ENCODE measurements at regions not wholly inside any gene's neighbourhood (a gene's known extent, or its start where the extent isn't known, plus 50 kb on each side); places are given as distances from the start of the nearest gene placed in this dataset.

- intact Hi-C loops (cut with DNase I; ENCODE audit: low total_unique reads) = no loop called here
- DNase-seq (ENCODE audit: low spot score in 2 of 2) = no peak
- no peak for TF ChIP-seq POLR2A (IDR thresholded peaks at IDR 0.05)
- TF ChIP-seq CTCF (IDR thresholded peaks at IDR 0.05) = no peak
- WGBS, 2 donors = 65 to 76% methylated on average over 3 of the region's 3 CpGs
- no peak overlapping the region for H3K4me3 ChIP-seq (ENCODE audit: low read depth, poor library complexity, severe bottlenecking)
Measured at GRCh38 chr1:147843486-147843885, 59.1 kb upstream of the GJA8 start.

GRCh38 chr1:147847831-147848230, 54.8 kb upstream of the GJA8 start:
- TF ChIP-seq POLR2A (IDR thresholded peaks at IDR 0.05) (no peak), CTCF (IDR thresholded peaks at IDR 0.05) (no peak)
- DNase-seq (ENCODE audit: low spot score in 2 of 2) = no peak
- intact Hi-C loops (cut with DNase I; ENCODE audit: low total_unique reads) = no loop called here
- H3K4me3 ChIP-seq (ENCODE audit: low read depth, poor library complexity, severe bottlenecking) = no peak overlapping the region
- 72 to 86% methylated on average over 1 of the region's 1 CpG for WGBS, 2 donors

GRCh38 chr1:147849098-147849895, 53.3 kb upstream of the GJA8 start:
- no peak for DNase-seq (ENCODE audit: low spot score in 2 of 2)
- WGBS, 2 donors = 69 to 79% methylated on average over 4 of the region's 4 CpGs
- intact Hi-C loops (cut with DNase I; ENCODE audit: low total_unique reads) = no loop called here
- TF ChIP-seq CTCF (IDR thresholded peaks at IDR 0.05) (no peak), POLR2A (IDR thresholded peaks at IDR 0.05) (no peak)
- H3K4me3 ChIP-seq (ENCODE audit: low read depth, poor library complexity, severe bottlenecking) = no peak overlapping the region

- TF ChIP-seq CTCF (IDR thresholded peaks at IDR 0.05) (no peak), POLR2A (IDR thresholded peaks at IDR 0.05) (no peak)
- 82 to 89% methylated on average over 1 of the region's 1 CpG for WGBS, 2 donors
- intact Hi-C loops (cut with DNase I; ENCODE audit: low total_unique reads) = no loop called here
Measured at GRCh38 chr1:147850737-147851136, 51.9 kb upstream of the GJA8 start.

GRCh38 chr1:147851149-147851548, 51.4 kb upstream of the GJA8 start:
- no peak for DNase-seq (ENCODE audit: low spot score in 2 of 2)
- intact Hi-C loops (cut with DNase I; ENCODE audit: low total_unique reads) = no loop called here

More at GRCh38 chr1:147850737-147851136, 51.9 kb upstream of the GJA8 start:
- no peak for DNase-seq (ENCODE audit: low spot score in 2 of 2)
- no peak overlapping the region for H3K4me3 ChIP-seq (ENCODE audit: low read depth, poor library complexity, severe bottlenecking)

More at GRCh38 chr1:147851149-147851548, 51.4 kb upstream of the GJA8 start:
- no peak for TF ChIP-seq POLR2A (IDR thresholded peaks at IDR 0.05)
- no peak for TF ChIP-seq CTCF (IDR thresholded peaks at IDR 0.05)
- no peak overlapping the region for H3K4me3 ChIP-seq (ENCODE audit: low read depth, poor library complexity, severe bottlenecking)
- WGBS, 2 donors = 91 to 93% methylated on average over 2 of the region's 2 CpGs
